NCI-H1092 treated with DMSO at 0.1 percent for 48 hours (cell line): ENCODE measurements at regions not wholly inside any gene's neighbourhood (a gene's known extent, or its start where the extent isn't known, plus 50 kb on each side); places are given as distances from the start of the nearest gene placed in this dataset.
"Not testable (repeated sequence)": the region's sequence is repeated elsewhere in the genome, so short reads cannot be mapped to it uniquely, and the experiment has no call there.

ENCODE experiments used
- DNase-seq: peaks from one replicate; lab custom pipeline; 2025; lab: John Stamatoyannopoulos, UW

DNA sequence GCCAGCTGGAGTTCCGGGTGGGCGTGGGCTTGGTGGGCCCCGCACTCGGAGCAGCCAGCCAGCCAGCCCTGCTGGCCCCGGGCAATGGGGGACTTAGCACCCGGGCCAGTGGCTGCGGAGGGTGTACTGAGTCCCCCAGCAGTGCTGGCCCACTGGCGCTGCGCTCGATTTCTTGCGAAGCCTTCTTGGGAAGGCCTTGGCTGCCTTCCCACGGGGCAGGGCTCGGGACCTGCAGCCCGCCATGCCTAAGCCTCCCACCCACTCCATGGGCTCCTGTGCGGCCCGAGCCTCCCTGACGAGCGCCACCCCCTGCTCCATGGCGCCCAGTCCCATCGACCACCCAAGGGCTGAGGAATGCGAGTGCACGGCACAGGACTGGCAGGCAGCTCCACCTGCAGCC is 321.6 kb downstream of the SH2D4B start:
- DNase-seq, result not testable (repeated sequence)

DNA sequence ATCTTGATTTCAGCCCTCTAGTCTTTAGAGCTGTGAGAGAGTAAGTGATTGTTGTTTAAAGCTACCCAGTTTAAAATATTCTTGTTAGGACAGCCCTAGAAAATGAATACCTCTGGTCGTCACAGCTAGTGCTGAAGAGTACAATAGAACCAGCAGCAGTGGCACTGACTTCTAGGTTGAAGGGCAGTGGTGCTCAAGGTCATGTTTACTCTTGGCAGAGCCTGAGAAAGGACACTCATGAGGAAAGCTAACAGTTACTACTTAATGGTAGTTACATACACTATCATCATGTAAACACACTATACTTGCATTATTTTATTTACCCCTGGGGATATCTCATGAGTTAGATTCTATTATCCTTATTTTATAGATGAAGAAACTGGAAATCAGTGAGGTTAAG is 323.0 kb downstream of the SH2D4B start:
- DNase-seq, result no peak

DNA sequence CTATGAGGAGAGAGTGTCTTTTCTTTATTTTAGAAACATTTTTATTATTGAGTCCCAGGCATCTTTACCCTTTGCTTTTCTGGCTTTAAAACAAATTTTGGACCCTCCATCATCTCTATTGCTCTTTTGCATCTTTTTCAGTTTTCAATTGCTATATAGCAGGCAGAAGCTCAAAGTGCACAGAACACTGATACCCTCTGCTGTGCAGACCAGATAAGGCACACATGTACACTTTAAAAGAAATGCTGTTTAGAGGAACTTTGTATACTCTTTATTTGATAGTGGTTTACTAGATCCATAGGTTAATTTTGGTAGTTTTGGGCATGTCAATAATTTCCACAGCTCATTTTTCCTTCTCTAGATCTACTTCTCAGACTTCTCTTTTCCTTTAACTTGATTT is 324.2 kb downstream of the SH2D4B start:
- no peak for DNase-seq

DNA sequence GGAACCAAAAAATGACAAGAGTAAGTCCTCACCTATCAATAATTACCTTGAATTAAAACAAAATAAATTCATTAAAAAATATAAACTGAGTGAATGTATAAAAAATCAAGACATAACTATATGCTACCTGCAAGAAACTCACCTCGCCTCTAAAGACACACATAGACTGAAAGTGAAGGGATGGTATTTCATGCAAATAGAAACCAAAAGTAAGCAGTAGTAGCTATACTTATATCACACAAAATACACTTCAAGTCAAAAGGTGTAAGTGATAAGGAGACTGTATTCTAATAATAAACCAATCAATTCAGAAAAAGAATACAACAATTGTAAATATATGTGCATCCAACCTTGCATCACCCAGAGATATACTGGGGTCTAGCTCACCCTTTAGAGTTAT is 332.6 kb downstream of the SH2D4B start:
- no peak for DNase-seq

DNA sequence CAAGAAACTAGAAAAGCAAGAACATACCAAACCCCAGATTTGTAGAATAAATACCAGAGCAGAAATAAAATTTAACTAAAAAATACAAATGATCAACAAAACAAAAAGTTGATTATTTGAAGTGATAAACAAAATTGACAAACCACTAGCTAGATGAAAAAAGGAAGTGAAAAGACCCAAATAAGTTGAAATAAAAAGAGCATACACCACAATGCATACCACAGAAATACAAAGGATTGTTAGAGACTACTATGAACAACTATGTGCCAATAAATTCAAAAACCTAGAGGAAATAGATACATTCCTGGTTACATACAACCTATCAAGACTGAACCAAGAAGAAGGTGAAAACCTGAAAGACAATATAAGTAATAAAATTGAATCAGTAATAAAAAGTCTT is 333.4 kb downstream of the SH2D4B start:
- no peak for DNase-seq

DNA sequence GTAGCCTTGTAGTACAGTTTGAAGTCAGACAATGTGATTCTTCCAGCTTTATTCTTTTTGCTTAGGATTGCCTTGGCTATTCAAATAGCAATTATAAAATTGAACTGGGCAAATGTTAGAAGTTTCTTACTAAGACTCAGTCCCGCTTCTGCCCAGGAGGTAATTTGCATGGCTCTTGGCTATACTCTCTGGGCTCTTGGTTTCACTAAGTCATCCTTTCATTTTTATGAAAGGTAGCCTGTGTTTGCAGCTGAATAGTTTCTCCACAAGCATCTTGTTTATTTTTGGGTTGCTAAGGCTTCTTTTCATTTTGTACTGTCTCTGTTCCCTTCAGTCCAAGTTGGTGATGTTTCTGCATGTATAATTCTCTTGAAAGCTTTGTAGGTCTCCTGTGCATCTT is 340.6 kb downstream of the SH2D4B start:
- DNase-seq, result no peak

DNA sequence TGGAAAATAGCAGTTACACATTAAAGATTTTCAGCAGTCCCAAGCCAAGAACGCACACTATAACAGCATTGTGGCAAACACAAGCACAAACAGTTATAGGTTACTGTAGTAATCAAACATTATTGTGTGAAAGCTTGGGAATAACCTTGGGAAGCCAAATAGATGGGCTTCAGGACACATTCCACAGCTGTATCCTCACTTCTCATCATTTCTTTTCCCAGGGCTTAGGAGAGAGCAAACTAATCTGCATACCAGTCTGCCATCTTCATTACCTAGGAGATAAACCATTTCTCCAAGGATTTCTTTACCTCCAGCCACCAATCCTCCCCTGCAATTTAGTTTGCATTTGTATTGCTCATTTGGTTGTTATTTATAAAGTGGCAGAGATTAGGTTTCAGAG is 352.4 kb downstream of the SH2D4B start:
- no peak for DNase-seq

DNA sequence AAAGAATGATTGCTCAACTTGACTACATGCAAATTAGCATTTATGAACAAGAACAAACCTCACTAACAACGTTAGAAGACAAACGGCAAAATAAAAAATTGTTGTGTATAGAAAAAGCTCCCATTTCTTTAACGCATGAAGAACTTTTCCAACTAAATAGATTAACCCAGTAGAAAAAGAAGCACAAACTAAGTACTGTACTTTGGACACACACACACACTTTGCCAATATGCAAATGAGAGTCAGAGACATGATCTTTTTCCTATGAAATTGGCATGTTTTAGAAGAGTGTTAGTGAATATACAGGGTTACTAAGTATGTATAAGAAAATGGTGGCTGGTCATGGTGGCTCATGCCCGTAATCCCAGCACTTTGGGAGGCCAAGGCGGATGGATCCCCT is 355.6 kb downstream of the SH2D4B start:
- DNase-seq, result no peak

DNA sequence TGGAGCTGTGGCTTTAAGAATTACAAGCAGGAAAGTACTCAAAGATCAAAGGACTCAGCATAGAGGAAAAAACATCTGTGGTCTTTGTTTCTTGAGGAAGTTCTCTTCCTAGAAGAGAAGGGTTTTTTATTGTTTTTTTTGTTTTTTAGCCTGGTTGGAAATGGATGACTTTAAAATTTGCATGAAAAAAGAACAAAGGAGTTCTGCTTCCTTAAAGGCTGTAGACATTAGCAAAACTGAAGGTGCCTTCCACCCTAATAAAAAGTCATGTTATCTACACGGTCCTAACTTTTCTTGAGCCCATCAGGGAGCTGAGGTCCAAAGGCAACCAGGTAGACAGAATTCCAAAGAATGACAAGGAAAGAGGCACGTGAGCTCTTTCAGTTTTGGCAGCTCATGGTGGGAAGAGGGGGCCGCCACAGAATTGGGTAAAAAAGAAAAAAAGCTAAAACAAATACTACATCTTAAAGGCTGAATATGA is 356.6 kb downstream of the SH2D4B start:
- DNase-seq, result no peak

DNA sequence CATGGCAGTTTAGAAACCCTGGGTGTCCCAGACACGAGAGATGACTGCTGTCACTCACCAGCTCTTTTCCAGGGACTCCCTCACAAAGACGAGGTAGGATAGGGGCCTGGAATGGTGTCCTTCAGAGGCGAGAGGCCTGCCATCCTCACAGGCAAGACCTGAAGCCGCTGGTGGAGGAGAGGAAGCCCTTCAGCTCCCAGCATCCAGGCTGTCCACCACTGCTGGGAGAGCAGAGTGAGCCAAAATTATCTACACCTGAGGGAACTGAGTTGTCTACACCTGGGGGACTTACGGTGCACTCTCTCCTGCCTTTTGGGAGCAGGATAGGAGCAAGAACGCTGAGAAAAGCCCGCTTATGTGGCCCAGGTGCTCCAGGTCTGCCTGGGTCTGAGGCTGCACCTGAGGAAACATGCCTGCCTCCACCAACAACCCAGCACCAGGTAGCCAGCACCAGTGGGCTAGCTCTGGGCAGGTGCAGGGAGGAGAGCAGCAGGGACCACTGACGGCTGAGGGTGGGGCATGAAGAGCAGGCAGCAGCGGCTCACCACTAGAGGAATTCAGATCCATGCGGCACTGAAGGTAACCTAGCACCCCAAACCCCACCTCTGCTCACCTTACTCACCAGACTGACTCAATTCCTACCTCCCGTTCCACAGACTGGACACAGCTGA is 357.2 kb downstream of the SH2D4B start:
- no peak for DNase-seq

DNA sequence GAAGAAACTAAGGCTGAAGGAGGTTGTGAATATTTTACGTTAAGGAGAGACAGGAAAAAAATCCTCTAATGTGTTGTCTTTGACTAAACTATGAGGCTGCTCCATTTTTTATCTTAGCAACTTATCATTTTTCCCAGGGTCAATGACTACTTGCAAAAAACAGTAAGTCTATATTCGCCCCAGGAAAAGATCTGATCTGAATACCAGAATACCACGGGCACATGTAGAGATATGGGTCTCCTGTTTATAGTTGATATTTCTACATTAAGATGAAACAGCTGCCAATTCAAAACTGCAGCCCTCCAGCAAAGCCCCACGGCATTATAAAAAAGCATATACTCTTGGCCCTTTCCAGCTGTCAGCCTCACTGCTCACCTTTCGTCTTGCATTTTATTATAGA is 358.4 kb downstream of the SH2D4B start:
- no peak for DNase-seq

DNA sequence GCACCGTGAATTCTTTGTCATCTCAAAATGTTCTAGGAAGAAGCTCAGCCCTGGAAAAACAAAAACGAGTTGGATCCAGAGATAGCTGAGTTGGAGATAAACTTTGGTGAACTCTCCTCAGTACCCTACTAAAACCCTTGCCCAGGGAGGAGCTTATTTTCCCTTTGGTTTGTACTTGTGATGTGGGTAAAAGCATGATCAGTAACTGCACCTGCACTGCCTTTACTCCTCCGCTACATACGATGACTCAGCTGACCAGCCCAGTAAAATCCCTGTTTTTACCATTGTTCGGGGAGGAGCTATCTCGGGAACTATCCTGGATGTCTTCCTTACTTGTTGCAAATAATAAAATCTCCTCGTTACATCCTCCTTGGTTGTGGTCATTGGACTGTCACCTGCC is 359.3 kb downstream of the SH2D4B start:
- DNase-seq, result no peak

DNA sequence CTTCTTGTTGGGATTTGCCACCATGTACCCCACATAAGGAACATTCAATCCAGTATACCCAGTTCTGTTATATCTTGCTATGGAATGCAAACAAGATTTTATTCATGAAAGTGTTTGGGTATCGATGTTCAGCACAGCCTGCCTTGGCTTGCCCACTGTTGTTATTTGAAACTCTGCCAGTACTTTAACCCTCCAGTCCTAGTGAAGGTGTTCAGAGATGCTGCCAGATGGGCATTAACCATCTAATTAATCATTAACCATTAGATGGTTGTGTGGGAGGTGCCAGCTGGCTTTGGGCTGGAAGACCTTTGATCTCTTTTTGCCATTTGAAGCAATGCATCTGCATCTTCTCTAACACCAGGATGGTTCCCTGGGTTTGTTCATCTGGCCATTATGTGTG is 363.0 kb downstream of the SH2D4B start:
- no peak for DNase-seq

DNA sequence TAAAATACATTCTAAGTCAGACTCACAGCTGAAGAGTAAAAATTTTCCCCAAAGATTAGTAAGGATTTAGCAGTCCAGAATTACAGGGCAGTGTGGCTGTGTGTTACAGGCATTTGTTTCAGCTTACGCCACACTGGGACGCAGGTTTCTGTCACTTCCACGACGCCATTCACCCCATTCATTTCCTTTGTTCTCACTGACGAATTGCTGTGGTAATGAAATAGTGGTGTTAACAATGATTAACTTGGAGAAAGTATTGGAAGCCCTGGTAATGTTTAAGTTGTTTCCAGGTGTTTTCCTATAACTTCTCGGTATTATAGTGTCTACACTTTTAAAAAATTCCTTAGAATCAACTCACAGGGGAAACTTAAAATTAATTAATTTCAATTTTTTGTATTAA is 370.9 kb downstream of the SH2D4B start:
- no peak for DNase-seq

DNA sequence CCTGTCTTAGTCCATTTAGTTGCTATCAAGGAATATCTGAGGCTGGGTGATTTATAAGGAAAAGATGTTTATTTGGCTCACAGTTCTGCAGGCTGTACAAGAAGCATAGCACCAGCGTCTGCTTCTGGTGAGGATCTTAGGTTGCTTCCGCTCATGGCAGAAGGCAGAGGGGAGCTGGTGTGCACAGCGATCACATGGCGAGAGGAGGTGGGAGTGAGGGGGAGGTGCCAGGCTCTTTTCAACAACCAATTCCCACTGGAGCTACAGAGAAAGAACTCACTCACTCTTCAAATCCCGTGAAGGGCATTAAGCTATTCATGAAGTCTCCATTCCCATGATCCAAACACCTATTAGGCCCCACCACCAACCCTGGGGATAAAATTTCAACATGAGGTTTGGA is 371.6 kb downstream of the SH2D4B start:
- DNase-seq, result no peak

DNA sequence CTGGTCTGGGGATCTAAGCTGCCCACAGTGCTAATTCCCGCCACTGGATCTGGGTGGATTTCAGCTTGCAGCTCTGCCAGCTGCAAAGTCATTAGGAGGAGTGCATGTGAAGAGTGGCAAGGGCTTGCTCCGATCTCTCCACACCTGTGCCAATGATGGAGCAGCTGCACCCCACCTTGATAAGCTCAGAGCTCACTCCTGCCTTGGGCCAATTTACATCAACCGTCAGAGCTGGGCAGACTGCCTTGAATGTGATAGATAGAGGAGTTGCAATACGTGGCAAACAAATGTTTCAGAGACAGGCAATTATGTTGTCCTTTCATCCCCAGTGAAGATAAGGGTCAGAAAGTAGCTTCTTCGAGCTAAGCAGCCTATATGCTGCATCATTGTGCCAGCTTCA is 379.9 kb downstream of the SH2D4B start:
- no peak for DNase-seq

DNA sequence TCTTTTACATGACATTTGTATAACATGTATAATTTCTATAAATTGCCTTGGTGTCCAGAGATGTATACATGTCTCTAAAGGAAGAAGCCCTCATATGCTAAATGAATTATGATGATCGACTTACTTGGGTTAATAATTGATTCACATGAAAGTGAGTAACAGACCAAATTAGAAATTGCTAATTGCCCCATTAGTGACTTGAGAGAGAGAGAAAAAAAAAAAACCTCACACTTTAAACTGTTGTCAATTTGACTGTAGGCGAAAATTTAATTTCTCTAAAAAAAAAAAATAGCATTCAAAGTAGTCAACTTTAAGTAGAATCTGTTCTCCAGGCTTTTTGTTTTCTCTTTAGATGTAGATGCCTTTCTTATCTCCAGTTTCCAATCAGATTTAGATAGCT is 383.3 kb downstream of the SH2D4B start:
- DNase-seq, result no peak

DNA sequence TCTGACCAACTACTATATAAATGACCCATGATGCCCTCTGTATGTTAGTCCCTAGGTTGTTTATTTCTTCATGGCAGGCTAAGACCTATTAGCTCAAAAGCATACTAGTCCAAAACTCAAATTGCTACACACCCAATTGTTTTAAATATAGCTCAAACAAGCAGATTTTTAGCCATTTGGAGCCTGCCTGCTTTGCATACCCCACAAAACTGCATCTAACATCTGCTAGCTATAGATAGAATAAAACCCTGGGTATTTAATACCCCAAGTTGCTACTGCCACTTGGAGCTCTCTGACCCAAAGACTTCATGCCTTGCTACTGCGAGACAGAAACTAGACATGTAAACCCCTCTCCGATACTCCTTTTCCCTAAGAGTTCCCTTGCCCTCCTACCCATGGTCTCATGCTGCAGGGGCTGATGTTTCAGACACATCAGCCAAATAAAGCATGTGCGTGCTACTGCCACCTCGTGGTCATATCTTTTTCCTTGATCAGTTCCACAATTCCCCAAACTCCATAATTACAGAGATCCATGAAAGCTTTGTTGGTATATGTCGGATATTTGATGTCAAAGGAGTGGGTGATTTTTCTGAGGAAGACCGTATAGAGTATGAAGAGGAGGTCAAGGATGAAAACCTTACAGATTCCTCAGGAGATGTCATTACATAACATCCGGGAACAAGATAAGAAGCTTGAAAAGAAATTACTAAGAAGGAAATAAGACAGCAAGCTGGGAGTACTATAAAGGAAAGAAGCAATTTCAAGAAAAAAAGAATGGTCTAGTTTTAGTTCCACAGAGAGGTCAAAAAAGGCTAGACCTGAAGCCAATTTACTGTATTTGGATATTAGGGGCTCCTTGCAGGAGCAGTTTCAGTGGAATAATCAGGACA is 386.6 kb downstream of the SH2D4B start:
- no peak for DNase-seq

DNA sequence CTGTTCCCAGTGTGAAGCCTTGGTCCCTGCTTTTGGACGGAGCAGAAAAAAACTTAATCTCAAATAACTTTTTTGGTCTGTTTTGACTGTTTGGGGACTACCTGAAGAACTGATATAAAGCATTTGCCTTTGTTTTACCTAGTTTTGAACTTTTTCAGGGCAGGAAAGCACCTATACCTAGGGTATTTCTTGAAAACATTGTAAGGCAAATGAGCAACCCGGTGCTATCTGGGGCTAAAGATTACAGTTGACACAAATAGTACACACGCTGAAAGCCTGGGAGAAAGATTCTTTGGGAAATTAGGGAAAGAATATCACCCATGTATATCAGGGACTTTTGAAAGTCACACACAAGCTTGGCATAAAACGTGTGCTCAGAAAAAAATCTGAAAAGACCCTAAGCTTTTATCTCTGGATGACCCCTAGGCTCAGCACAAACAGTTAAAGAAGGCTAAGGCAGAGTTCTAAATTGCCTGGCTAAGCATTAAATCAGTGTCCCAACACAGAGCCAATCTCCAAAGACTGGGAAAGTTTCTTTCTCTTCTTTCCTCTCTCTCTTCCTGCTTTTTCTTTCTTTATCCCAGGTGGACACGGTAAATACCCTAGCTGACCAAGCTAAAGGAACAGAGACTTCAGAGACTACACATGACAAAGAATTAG is 389.8 kb downstream of the SH2D4B start:
- no peak for DNase-seq

DNA sequence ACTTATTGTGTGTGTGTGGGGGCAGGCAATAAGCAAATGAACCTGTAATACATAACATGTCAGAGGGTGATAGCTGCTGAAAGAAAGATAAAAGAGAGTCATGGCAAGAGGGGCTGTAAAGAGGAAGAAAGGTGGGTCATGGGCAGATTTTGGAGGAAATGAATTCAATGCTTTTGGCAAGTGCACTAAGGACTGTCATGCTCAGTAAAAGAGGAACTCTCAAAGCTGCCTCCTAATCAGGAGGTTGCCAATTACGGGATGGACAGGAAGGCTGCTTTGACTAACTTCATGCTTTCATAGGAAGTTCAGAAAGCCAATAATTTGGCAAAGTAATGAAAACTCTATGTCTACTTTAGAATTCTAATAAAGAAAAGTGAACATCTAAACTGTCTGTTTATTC is 401.2 kb downstream of the SH2D4B start:
- no peak for DNase-seq

DNA sequence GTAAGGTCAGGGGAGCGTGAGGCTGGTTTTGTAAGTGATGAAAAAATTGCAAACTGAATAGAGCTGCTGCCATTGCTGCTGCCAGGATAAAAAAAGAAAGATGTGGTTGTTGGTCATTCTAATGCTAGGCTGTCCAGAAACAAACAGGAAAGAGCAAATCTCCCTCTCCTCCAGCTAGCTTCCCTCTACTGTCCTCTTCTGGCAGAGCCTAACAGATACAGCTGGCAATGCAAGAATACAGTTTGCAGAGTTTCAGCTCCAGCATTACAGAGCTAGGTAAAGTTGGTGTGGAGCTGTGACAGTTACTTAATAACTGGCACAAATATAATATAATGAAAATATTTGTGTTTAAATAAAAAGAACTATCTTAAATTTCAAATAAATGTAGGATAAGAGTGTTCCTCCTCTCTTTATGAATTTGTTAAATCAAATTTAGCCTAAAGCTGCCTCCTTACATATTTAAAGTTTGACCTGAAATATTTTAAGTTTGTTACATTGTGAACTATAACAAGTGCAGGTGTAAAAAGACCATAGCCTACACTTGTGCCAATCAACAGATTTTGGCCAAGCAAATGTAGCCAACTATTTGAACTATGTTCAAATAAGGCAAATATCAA is 407.7 kb downstream of the SH2D4B start:
- DNase-seq, result no peak

DNA sequence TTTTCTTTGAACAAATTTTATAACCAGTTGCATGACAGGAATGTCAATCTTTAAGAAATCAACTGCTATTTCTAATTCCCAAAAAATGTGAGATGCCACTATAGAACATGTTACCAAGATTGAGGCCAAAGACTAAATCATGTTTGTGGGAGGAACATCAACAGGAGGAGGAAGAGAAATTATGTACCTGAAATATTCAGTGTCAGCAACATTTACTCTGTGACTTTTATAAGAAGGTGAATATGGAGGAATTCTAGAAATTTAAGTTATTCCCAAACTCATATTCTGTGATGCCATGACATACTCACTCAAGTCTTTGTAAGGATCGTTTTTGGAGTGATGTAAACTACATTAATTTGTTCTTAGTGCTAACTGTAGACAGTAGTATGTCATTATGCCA is 408.4 kb downstream of the SH2D4B start:
- DNase-seq, result no peak
